B cell (primary cell): ENCODE measurements at regions not wholly inside any gene's neighbourhood (a gene's known extent, or its start where the extent isn't known, plus 50 kb on each side); places are given as distances from the start of the nearest gene placed in this dataset.

ENCODE experiments used
- ATAC-seq: fragments of 200-7000 bp; cut with Tn5 transposase; one replicate; pipeline ENCODE4 v1.10.0; 2021; ENCODE audit warnings: low read depth, mild to moderate bottlenecking, moderate number of reproducible peaks, moderate library complexity
- CTCF ChIA-PET: fragments of 350-600 bp; sonication (Branson Sonifier 250); formaldehyde crosslinking; loops from one replicate; lab custom pipeline; 2021; ENCODE audit warnings: antibody characterized with exemption, inconsistent platforms; lab: Charles Lee
- POLR2A ChIA-PET: fragments of 350-600 bp; sonication (Branson Sonifier 250); formaldehyde crosslinking; loops from one replicate; lab custom pipeline; 2021; ENCODE audit warnings: antibody characterized with exemption; lab: Charles Lee
- DNase-seq: peaks from one replicate; pipeline ENCODE4 v3.0.0; 2013
- H2AFZ ChIP-seq: 2 replicates; pipeline ENCODE4 v1.6.1; 2012; ENCODE audit warnings: mild to moderate bottlenecking, low read depth, low read length; ENCODE audit not compliant: insufficient read depth, poor library complexity, severe bottlenecking
- H3K27ac ChIP-seq, 2 donors: 1 replicate in 1 of 2; 2 replicates in 1 of 2; pipeline ENCODE4 v1.5.1; 2012 to 2013; ENCODE audit warnings: low read length in 2 of 2, mild to moderate bottlenecking in 2 of 2, moderate library complexity in 1 of 2
- H3K27me3 ChIP-seq, 4 experiments: fragments of 200-600 bp in 1 of 4; sonication (generic) in 1 of 4; replicated peaks in 1 of 4; 1 replicate in 2 of 4; 2 replicates in 2 of 4; pipeline versions ENCODE4 v1.6.1 to v1.7.0; 2013 to 2016; ENCODE audit warnings: low read length in 3 of 4, mild to moderate bottlenecking in 2 of 4, mixed read lengths in 1 of 4, moderate library complexity in 1 of 4; ENCODE audit not compliant: insufficient read depth in 4 of 4, control insufficient read depth in 3 of 4; ENCODE audit errors: control extremely low read depth in 1 of 4
- H3K36me3 ChIP-seq, 2 experiments: replicated peaks in 1 of 2; 1 replicate in 1 of 2; 2 replicates in 1 of 2; pipeline versions ENCODE4 v1.6.1 to v1.7.1; 2013; ENCODE audit warnings: low read length in 1 of 2; ENCODE audit not compliant: insufficient read depth in 2 of 2, control insufficient read depth in 1 of 2; ENCODE audit errors: control extremely low read depth in 1 of 2, extremely low read depth in 1 of 2
- H3K4me1 ChIP-seq, 2 donors: fragments of 200-600 bp in 1 of 2; sonication (generic) in 1 of 2; 1 replicate in 1 of 2; 2 replicates in 1 of 2; pipeline versions ENCODE4 v1.5.1 to v1.6.1; 2013 to 2017; ENCODE audit warnings: low read length in 2 of 2; ENCODE audit not compliant: control insufficient read depth in 2 of 2, insufficient read depth in 2 of 2
- H3K4me2 ChIP-seq: replicated peaks from 2 replicates; pipeline ENCODE3; 2012; ENCODE audit warnings: mild to moderate bottlenecking, low read depth, low read length; ENCODE audit not compliant: poor library complexity, severe bottlenecking
- H3K4me3 ChIP-seq, 5 experiments: fragments of 200-600 bp in 1 of 5; sonication (generic) in 1 of 5; 1 replicate in 3 of 5; 2 replicates in 2 of 5; pipeline versions ENCODE4 v1.5.1 to v1.7.0; 2011 to 2016; ENCODE audit warnings: low read length in 4 of 5, mild to moderate bottlenecking in 4 of 5, low read depth in 2 of 5, control low read depth in 1 of 5, moderate library complexity in 1 of 5; ENCODE audit not compliant: insufficient read depth in 1 of 5; ENCODE audit errors: control extremely low read depth in 1 of 5, extremely low read depth in 1 of 5
- H3K79me2 ChIP-seq: fragments of 200-600 bp; sonication (generic); one replicate; pipeline ENCODE4 v1.6.0; 2016; ENCODE audit warnings: low read length; ENCODE audit not compliant: control insufficient read depth, insufficient read depth
- H3K9ac ChIP-seq: fragments of 200-600 bp; sonication (generic); 2 replicates; pipeline ENCODE4 v1.6.1; 2017; ENCODE audit warnings: mild to moderate bottlenecking, low read length, moderate library complexity
- H3K9me3 ChIP-seq, 3 donors: one replicate each; pipeline versions ENCODE4 v1.6.1 to v1.7.1; 2013; ENCODE audit warnings: low read length in 2 of 3; ENCODE audit not compliant: control insufficient read depth in 2 of 3, insufficient read depth in 1 of 3; ENCODE audit errors: control extremely low read depth in 1 of 3
- H4K20me1 ChIP-seq: 2 replicates; pipeline ENCODE4 v1.6.0; 2012; ENCODE audit warnings: mild to moderate bottlenecking, low read length; ENCODE audit not compliant: insufficient read depth, control insufficient read depth, poor library complexity, severe bottlenecking
- H3K27ac Mint-ChIP-seq: one replicate; pipeline ENCODE4 v1.8.0; 2021; ENCODE audit warnings: mixed read lengths
- H3K27me3 Mint-ChIP-seq: one replicate; pipeline ENCODE4 v1.8.0; 2021; ENCODE audit warnings: mixed read lengths
- H3K4me1 Mint-ChIP-seq: one replicate; pipeline ENCODE4 v1.8.0; 2021; ENCODE audit warnings: mixed read lengths
- H3K4me3 Mint-ChIP-seq: one replicate; pipeline ENCODE4 v1.8.0; 2021; ENCODE audit warnings: mixed read lengths
- H3K9me3 Mint-ChIP-seq: one replicate; pipeline ENCODE4 v1.8.0; 2022; ENCODE audit warnings: mixed read lengths; ENCODE audit not compliant: insufficient read depth
- CTCF ChIP-seq: fragments of 200-600 bp; IDR thresholded peaks from one replicate; pipeline ENCODE4 v1.8.0; 2022; ENCODE audit warnings: antibody characterized with exemption, mild to moderate bottlenecking
- EZH2 ChIP-seq: IDR thresholded peaks from 2 replicates; pipeline ENCODE4 v1.6.1; 2012; ENCODE audit warnings: borderline replicate concordance, low read depth, mild to moderate bottlenecking, moderate library complexity, low read length; ENCODE audit not compliant: insufficient read depth, poor library complexity, severe bottlenecking
- WGBS: methylation state at CpG from one replicate; pipeline ENCODE4 v1.1.5; 2013; ENCODE audit warnings: missing lambda C conversion rate; ENCODE audit not compliant: insufficient coverage; 5-methylcytosine and 5-hydroxymethylcytosine counted together
- intact Hi-C: fragments of 100-400 bp; cut with micrococcal nuclease; formaldehyde crosslinking; loops from one replicate; pipeline ENCODE4 v1.10.0; 2022

GRCh38 chr1:101119289-101119688 lies 93.7 kb upstream of the DPH5 start:
- intact Hi-C loops = no loop called here
- Mint-ChIP-seq H3K4me3 (no peak overlapping the region), H3K4me1 (peaks cover 33% of the 10 kb centered on the region), H3K27ac (no peak overlapping the region), H3K27me3 (no peaks in the 10 kb centered on the region), H3K9me3 (no peaks in the 10 kb centered on the region)
- ChIA-PET POLR2A (interaction anchor here (0.6 kb wide), 1 partner anchor 129 kb away, joined by 8 read pairs; no protein-coding TSS in a partner anchor), CTCF (interaction anchor here (3.4 kb wide), 1 partner anchor 9 kb away, joined by 11 read pairs; no protein-coding TSS in a partner anchor)
- H3K4me1 ChIP-seq = peaks cover 11 to 26% of the 10 kb centered on the region in 2 donors
- H3K27me3 ChIP-seq = no peaks in the 10 kb centered on the region
- H3K79me2 ChIP-seq = no peaks in the 10 kb centered on the region
- H4K20me1 ChIP-seq = no peaks in the 10 kb centered on the region
- H2AFZ ChIP-seq = no peak overlapping the region
- no peak overlapping the region for H3K9ac ChIP-seq
- H3K4me2 ChIP-seq = no peak overlapping the region
- no peak overlapping the region for H3K27ac ChIP-seq
- ATAC-seq (no peak), DNase-seq (no peak)
- TF ChIP-seq CTCF = no peak
- no peak for TF ChIP-seq EZH2
- no peaks in the 10 kb centered on the region for H3K36me3 ChIP-seq
- H3K9me3 ChIP-seq = no peaks in the 10 kb centered on the region
- 95% methylated on average over 2 of the region's 4 CpGs for WGBS
- no peak overlapping the region for H3K4me3 ChIP-seq

GRCh38 chr1:101116006-101116405 lies 90.4 kb upstream of the DPH5 start:
- ATAC-seq = no peak
- no peaks in the 10 kb centered on the region for H4K20me1 ChIP-seq
- H3K9ac ChIP-seq = no peak overlapping the region
- no peaks in the 10 kb centered on the region for H3K27me3 ChIP-seq
- H3K9me3 Mint-ChIP-seq = no peaks in the 10 kb centered on the region
- H3K4me2 ChIP-seq = no peak overlapping the region
- H3K4me3 ChIP-seq = no peak overlapping the region
- peaks cover 0 to 1% (median 0%) of the 10 kb centered on the region in 3 donors for H3K9me3 ChIP-seq
- H3K79me2 ChIP-seq = no peaks in the 10 kb centered on the region
- no peak for TF ChIP-seq EZH2
- TF ChIP-seq CTCF = no peak
- ChIA-PET CTCF (interaction anchor here (2.3 to 3.4 kb wide), 2 partner anchors 10 to 122 kb away, joined by 10 to 11 read pairs; no protein-coding TSS in a partner anchor), POLR2A (no interaction called here)
- WGBS = 93% methylated on average over 2 of the region's 3 CpGs
- H3K4me3 Mint-ChIP-seq = no peak overlapping the region
- no peaks in the 10 kb centered on the region for H3K27me3 Mint-ChIP-seq
- no peak overlapping the region for H3K27ac ChIP-seq
- H3K27ac Mint-ChIP-seq = no peak overlapping the region
- H3K4me1 Mint-ChIP-seq = peaks cover 28% of the 10 kb centered on the region
- H3K36me3 ChIP-seq = no peaks in the 10 kb centered on the region
- no peak for DNase-seq
- H2AFZ ChIP-seq = no peak overlapping the region
- intact Hi-C loops = no loop called here
- H3K4me1 ChIP-seq = peaks cover 17% of the 10 kb centered on the region in 2 donors
